Inflammatory macrophage treated with lipopolysaccharide for 1 hour (primary cell): ENCODE measurements at regions not wholly inside any gene's neighbourhood (a gene's known extent, or its start where the extent isn't known, plus 50 kb on each side); places are given as distances from the start of the nearest gene placed in this dataset.
"Not testable (repeated sequence)": the region's sequence is repeated elsewhere in the genome, so short reads cannot be mapped to it uniquely, and the experiment has no call there.

Experiments
- DNase-seq, 2 donors: peaks; one replicate each; pipeline ENCODE4 v3.0.0-alpha.2; 2020 to 2022

DNA sequence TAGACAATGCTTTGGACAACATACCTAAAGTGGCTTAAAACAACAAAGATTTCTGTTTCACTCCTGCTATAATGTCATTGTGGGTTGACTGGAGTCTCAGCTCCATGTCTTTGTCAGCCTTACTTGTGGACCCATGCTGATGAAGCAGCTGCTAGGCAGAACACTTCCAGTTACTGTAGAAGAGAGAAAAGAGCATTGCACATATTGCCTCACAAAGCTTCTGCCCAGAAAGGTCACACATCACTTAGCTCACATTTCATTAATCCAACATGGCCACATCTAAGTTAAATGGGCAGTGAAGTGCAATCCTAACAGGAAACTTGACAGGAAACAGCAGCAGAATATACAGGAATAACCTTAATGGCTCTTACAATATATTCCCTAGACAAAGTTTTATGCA lies 480.5 kb upstream of the HTR1E start:
- no peak for DNase-seq

DNA sequence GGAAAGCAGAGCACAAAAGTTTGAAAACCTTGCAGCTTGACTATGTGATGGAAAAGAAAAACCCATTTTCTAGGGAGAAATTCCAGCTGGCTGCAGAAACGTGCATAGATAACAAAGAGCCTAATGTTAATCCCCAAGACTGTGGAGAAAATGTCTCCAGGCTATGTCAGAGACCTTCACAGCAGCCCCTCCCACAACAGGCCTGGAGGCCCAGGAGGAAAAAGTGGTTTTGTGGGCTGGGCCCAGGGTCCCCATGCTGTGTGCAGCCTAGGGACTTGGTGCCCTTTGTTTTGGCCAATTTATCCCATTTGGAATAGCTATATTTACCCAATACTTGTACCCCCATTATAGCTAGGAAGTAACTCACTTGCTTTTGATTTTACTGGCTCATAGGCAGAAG lies 484.1 kb upstream of the HTR1E start:
- no peak for DNase-seq

DNA sequence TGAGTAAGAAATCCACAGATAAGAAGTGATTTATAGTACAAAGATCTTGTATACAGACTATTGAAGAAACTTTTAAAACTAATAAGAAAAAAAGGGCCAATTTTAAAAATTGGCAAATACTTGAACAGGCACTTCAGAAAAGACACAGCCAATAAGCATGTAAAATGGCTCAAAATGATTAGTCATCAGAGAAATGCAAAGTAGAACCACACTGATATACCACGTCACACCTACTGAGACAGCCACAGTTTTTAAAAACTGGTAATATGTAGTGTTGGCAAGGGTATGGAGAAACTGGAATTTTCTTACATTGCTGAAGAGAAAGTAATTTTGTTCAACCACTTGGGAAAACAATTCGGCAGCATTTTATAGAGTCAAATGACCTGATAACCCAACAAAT lies 488.9 kb upstream of the HTR1E start:
- no peak for DNase-seq

DNA sequence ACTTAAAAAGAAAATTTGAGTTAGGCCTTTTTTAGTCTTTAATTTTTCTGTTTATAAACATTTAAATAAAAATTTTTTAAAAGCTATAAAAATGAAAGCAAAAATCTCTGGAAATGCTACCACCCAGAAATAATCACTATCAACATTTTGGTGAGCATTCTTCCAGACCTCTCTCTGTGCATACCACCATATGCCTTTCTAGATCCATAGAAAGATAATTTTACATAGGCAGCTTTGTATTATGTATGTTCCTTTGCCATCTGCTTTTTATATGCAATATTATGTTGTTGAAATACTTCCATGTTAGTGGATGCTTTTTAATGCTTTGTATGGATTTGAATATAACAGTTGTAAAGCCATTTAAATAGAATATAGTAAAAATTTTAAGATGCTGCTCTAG lies 496.7 kb upstream of the HTR1E start:
- no peak for DNase-seq

DNA sequence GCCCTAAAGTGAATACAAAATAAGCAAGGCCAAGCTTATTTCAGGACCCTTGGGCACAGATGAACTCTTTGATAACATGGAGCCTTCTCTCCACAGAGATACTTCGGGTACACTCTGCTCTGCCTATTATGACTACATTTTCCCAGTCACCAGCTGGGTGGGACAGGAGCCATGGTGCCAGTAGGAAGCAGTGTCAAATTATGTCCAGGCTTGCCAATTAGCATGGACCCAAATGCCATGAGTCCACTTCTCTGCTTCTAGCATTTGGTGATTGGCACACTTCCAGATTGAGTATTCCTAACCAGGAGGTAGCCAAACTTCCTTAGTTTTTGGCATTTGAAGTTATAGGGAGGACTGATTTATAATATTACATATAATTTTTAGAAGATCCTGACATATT lies 513.8 kb upstream of the HTR1E start:
- DNase-seq, result no peak

DNA sequence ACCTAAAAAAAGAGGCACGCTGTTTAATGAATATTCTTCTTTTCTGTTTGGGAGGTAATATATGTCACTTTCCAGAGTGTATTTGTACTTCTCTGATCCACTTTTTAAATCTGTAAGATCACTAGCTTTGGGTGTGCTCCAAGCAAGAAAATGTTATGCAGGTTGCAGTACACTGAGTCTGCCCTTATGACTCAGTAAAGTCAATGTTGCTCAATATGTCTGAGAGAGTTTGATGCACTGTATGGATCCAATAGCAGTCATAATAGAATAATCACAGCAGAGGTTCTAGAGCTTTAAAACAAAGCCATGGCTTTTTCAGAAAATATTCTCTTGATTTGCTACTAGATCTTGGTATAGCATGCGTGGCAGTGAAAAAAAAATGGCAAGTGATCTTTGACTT lies 525.3 kb upstream of the HTR1E start:
- no peak for DNase-seq

DNA sequence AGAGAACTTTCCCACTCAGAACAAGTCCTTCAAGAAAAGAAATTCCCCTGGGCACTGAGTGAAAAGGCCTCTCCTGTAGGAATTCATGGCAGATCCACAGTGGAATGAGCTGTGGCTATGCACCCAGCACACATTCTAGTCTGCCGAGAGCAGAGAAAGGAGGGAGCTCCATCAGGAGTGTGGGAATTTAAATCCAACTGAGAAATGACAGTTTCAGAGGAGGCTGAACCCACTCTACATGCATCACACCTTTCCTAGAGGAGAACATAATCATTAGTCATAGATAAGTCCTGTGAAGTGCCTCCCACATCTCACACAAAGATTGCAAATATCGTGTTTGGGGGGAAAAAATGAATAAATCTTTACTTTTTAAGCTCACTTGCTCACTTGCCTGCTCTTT lies 530.2 kb upstream of the HTR1E start:
- DNase-seq, result no peak

DNA sequence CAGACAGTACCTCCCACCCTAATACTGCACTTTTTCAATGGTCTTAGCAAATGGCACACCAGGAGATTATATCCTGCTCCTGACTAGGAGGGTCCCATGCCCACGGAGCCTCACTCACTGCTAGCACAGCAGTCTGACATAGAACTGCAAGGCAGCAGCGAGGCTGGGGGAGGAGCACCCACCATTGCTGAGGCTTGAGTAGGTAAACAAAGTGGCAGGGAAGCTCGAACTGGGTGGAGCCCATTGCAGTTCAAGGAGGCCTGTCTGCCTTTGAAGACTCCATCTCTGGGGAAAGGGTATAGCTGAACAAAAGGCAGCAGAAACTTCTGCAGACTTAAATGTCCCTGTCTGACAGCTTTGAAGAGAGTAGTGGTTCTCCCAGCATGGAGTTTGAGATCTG lies 544.5 kb upstream of the HTR1E start:
- not testable (repeated sequence) for DNase-seq

DNA sequence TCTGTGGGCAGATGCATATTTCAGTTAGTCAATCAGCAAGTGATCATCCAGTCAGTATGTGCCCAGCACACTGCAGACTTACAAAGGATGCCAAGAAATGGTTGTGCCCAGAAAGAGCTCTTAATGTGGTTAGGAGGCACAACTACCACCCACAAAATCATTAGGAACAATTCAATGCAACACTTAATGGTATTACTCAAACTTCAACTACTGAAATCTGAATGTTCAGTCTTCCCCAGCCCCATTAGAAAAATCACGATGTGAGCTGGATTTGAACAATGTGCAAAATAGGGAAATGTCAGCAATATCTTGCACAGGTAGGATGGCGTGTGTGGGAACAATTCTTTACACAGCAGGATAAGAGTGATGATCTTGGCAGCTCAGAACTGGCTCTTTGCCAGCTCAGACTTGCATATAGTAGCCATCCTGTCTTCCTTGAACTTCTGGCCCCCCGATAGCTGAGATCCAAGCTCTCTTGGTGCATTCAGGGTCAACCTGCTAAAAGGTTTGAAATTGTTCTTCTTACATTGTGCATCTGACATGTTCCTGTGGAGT lies 556.7 kb upstream of the HTR1E start:
- no peak for DNase-seq

DNA sequence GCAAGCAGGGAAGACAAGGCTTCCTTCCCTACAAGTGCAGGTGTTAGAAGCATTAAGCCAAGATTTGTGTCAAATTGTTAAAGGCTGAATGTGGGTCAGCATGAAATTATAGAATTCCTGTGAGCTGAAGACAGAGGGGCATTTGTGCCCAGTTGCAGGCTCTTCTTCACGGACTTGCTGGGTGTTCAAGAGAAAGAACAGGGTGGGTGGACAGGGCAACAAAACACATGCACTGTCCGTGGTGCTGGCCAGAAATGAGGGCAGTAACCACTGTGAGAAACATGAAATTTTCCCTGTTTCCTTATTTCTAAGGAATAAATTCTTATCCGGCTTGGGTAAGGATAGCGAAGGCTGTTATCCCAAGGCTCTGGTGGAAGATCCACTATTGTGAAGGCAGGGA lies 579.5 kb upstream of the HTR1E start:
- no peak for DNase-seq

DNA sequence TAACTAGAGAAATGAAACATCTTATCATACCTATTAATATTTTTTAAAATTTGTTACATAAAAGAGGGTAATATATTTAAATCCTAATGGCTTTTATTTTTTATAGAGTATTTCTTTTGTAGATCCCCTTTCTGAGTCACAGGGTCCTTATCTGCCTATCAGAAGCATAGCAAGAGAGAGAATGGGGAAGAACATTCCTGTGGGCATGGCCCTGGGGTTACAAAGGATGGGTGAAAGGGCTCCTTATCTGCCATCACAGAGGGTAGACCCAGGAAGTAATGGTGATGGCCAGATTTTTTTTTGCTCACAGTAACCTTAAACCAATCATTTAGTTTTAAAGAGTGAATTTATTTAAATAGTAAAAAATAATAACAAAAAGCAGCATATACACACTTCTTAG lies 582.1 kb upstream of the HTR1E start:
- no peak for DNase-seq

DNA sequence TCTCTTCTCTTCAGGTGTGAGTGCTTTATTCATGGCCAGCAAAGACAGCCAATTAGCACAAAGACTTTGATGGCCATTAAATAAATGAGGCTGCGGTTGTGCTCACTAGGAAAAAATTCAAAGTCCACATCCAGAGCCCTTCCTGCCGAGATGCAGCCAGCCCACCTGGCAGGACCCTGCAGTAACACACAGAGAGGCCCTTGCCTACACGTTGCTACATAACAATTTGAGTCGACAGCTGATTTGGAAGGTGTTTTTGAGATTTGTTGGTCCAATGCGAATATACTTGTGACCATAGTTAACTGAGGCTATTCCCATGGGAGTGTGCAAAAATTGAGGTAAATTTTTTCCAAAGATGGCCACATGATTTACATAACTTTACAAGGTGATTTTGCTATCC lies 605.4 kb upstream of the HTR1E start:
- DNase-seq, result no peak

DNA sequence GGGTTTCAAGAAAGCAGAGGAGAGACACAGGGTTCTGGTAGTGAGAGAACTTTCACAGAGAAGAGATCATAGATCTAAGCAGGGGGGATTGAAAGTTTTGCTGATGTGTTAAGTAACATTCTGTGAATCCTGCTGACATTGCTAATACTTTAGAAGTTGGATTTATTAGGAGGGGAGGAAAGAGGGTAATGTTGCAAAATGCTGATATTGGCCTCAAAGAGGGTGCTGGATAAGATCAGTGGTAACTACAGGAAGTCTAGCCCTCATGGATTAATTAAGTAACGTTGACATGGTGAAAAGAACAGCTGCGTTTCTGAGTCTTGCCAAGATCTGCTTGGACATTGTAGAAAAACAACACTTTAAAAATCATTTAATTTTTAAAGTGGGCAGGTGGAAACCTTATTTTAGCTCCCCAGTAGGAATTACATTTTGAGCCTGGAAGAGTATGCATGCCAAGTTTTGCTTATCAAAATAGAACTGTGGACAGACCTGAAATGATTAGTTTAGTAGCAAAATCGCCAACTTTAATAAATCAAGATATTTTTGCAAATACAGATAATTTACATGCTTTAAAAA lies 606.0 kb upstream of the HTR1E start:
- DNase-seq, result no peak

DNA sequence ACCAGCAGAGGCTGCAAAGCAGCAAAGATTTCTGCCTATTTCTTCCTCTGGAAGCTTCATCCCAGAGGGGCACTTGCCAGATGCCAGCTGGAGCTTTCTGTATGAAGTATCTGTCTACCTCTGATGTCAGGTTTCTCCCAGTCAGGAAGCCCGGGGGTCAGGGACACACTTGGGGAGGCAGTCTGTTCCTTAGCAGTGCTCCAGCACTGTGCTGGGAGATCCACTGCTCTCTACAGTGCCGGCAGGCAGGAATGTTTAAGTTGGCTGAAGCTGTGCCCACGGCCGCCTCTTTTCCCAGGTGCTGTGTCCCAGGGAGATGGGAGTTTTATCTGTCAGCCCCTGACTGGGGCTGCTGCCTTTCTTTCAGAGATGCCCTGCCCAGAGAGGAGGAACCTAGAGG lies 631.1 kb upstream of the HTR1E start:
- DNase-seq, result no peak

DNA sequence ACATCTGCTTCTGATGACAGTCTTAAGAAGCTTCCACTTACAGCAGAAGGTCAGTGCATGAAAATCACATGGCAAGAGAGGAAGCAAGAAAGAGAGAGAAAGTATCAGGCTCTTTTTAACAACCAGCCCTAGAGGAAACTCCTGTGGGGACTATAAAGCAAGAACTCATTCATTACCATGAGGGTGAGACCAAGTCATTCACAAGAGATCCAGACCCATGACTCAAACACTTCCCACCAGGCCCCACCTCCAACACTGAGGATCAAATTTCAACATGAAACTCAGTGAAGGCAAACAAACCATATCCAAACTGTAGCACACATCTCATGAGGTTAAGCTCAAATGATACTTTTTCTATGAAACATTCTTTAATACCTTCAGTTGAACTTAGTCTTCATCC lies 643.2 kb upstream of the SYNCRIP start:
- no peak for DNase-seq

DNA sequence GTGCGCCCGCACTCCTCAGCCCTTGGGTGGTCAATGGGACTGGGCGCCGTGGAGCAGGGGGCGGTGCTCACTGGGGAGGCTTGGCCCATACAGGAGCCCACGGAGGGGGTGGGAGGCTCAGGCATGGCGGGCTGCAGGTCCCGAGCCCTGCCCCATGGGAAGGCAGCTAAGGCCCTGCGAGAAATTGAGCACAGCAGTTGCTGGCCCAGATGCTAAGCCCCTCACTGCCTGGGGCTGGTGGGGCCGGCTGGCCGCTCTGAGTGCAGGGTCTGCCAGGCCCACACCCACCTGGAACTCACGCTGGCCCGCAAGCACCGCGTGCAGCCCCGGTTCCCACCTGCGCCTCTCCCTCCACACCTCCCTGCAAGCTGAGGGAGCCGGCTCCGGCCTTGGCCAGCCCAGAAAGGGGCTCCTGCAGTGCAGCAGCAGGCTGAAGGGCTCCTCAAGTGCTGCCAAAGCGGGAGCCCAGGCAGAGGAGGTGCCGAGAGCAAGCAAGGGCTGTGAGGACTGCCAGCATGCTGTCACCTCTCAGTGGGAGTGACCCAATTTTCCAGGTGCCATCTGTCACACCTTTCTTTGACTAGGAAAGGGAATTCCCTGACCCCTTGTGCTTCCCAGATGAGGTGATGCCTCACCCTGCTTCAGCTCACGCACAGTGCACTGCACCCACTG lies 642.3 kb upstream of the SYNCRIP start:
- not testable (repeated sequence) for DNase-seq

DNA sequence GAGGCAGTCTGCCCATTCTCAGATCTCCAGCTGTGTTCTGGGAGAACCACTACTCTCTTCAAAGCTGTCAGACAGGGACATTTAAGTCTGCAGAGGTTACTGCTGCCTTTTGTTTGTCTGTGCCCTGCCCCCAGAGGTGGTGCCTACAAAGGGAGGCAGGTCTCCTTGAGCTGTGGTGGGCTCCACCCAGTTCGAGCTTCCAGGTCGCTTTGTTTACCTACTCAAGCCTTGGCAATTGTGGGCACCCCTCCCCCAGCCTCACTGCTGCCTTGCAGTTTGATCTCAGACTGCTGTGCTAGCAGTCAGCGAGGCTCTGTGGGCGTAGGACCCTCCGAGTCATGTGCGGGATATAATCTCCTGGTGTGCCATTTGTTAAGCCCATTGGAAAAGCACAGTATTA lies 640.9 kb upstream of the SYNCRIP start:
- DNase-seq, result not testable (repeated sequence)

DNA sequence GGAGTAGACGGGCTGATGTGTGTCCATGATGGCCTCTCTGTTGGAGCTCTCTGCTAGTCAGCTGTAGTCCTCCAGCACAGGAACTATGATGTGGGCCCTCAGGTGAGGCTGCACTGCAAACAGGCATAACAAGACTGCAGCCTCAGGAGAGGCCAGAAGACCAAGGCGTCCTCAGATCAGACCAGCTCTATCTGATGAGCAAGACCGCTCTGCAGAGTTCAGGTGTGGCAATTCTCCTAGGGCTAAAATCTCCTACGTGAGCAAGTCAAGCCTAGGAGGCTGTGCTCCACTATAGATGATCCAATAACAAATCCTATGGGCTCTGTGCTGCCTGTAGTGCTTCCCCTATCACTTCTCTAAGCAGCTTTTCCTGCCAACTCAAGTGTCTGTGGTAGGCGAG lies 633.4 kb upstream of the SYNCRIP start:
- no peak for DNase-seq

DNA sequence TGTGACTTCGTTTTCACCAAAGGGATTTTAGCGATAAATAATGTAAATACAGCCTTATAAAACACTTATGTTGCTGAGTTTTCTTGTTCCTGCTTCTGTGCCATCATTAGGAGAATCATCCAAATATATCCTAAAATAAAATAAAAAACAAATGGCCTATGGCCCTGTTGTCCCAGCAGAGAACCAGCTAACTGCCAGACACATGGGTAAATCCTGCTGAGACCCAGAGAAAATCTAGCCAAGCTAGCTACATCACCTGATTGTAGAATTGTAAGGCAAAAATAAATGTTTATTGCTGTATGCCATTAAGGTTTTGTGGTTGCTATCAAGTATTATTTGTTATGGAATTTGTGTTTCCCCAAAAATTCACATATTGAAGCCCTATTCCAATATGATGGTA lies 631.2 kb upstream of the SYNCRIP start:
- no peak for DNase-seq

DNA sequence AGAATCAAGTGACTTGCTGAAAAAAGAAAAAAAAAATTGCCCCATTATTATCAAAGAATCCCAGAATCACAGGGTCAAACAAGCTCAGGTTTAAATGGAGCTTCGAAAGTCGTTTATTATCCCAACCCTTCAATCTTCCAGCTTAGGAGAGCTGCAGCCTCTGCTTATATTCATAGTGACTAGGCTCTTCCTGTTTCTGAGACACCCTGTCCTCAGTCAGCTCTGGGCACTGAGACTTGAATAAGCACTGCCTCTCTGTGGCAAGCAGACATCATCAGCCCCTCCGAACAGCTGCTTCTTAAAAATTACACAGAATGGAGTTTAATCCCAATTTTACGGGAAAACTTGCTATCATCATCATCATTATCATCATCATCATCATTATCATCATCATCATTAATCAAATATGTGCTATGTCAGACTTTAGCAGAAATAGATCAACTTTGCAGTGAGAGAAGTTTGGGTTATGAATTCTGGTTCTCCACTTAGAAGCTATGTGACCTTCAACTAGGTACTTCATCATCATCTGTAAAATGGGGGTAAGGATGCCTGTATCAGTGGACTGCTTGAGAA lies 614.0 kb upstream of the SYNCRIP start:
- no peak for DNase-seq

DNA sequence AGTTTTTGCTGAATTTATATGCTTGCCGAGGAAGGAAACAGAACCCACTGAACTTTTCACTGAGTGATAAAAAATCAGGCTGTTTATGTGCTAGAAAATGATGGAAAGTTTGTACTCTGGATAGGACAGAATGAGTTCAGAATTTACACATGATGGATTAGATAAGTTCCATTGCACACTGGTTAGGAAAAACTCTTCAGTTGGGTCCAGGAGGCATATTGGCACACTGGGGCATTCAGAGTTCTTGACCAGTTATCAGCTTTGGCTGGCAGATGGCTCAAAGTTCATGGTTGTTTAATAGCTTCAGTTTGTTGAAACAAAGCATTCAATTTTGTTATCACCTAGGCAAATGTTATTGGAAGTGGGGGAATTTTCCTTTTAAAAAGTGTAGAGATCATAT lies 613.3 kb upstream of the SYNCRIP start:
- DNase-seq, result no peak

DNA sequence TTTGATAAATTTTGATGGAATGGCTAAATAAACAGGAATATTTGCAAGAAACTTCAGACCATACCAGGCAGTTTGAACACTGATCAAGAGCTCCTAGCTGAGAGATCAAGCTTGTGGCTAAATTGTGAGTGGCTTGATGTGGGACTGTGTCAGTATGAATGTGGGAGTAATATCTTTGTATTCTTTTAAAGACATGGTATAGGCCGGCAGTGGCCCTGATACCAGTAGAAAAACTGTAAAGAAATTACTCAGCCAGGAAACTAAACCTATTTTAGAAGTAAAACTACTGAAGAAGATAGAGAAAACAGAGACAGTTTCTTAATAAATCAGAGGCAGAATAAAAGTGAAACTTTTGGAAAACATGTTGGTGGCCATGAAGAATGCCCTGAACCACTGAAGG lies 608.4 kb upstream of the SYNCRIP start:
- DNase-seq, result no peak

DNA sequence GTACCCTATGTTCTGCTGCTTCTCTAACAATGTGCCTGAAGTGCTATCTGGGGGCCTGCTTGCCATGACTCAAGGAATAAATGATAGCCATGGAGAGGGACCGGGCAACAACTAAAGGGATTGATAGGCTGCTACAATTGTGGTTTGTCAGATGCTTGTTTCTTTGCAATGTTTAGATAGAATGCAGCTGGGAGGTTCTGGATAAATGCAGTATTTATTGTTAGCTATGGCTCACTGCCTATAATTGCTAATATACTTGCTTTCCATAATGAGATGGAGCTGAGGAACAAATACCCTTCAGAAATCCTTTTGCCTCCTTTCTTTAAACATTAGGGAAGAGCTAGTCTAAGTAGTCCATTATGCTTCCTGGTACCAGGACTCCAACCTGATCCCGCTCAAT lies 575.2 kb upstream of the SYNCRIP start:
- DNase-seq, result no peak

DNA sequence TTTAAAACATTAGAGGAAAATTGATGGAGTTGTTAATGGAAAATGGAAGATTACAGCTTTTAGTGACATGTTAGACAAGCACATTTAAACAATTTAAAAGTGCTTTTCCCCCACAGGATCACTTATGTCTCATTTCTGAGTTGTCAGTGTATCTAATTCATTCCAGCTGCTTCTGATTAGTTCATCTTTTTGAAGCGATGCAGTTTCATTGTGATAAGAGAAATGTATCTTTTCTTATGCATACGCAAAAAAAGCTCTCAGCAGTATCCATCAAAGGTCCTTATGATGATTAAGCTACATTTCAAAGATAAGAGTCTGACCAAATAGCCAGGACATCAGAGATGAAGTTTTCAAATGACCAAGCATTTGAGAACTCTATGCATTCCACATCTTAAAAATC lies 572.6 kb upstream of the SYNCRIP start:
- no peak for DNase-seq

DNA sequence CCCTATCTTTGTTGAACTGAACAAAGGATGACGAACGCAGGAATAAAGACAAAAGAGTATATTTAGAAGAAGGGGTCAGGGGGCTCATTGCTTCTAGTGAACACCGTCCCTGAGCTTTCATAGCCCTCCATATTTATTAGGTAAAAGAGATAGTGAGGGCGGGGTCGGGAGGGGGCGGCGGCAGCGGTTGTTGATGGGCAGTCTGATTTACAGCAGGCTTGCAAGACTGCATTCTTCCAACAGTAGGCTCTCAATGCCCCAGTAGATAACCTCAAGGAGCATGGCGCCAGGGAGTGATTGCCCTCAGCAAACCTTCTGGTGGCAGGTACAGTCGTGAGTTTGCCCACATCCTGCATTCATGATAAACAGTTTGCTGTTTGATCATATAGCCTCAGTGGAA lies 563.3 kb upstream of the SYNCRIP start:
- DNase-seq, result no peak
